ENCODE measurements at regions not wholly inside any gene's neighbourhood (a gene's known extent, or its start where the extent isn't known, plus 50 kb on each side); places are given as distances from the start of the nearest gene placed in this dataset.

- TF ChIP-seq POLR2AphosphoS5 (IDR thresholded peaks at IDR 0.05; ENCODE audit: borderline replicate concordance, low read depth, low read length) (no peak), EZH2 (IDR thresholded peaks at IDR 0.05) (no peak), FOXP2 (optimal IDR thresholded peaks at IDR 0.05; ENCODE audit: control extremely low read depth, extremely low read length, insufficient read depth) (no peak)
These were observed 244.3 kb downstream of the LMX1A start for GRCh38 chr1:165112260-165112659.
